Right lobe of liver (tissue), 4 donors: ENCODE measurements at regions not wholly inside any gene's neighbourhood (a gene's known extent, or its start where the extent isn't known, plus 50 kb on each side); places are given as distances from the start of the nearest gene placed in this dataset.

Source experiments
- POLR2A ChIP-seq: fragments of 450-650 bp; IDR thresholded peaks from one replicate; pipeline ENCODE4 v1.6.1; 2017; ENCODE audit warnings: antibody characterized with exemption, mild to moderate bottlenecking
- TF ChIP-seq, protein P1 (sequence below), 4 donors: fragments of 200-600 bp in 3 of 4; fragments of 450-650 bp in 1 of 4; IDR thresholded peaks; one replicate each; pipeline versions ENCODE4 v1.5.1 to v1.8.0; 2016 to 2022; ENCODE audit warnings: antibody characterized with exemption in 4 of 4, mild to moderate bottlenecking in 2 of 4
- donor health status: DM: no; HTN: no; CAD: no.
- donor health status: DM: no; HTN: no; CAD: no.
- donor health status: DM: no; HTN: yes; CAD: no.

DNA sequence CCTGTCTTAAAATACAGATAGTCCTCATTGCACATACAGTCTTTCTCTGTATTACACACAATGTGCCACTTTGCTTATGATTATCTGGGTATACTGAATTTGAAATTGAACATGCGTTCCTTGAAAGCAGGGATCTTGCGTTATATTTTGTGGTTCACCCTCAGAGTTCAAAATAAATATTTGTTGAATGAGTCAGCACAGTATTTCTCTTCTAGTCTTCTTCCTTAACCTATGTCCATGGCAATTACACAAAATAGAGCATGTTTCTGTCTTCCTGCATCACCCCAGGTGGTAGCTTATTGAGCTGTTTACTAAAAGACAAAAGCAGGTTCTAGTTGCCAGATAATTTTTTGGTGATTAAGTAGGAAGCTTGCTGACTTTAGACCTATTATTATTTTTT lies 272.9 kb upstream of the FERMT1 start:
- TF ChIP-seq, protein P1, sequence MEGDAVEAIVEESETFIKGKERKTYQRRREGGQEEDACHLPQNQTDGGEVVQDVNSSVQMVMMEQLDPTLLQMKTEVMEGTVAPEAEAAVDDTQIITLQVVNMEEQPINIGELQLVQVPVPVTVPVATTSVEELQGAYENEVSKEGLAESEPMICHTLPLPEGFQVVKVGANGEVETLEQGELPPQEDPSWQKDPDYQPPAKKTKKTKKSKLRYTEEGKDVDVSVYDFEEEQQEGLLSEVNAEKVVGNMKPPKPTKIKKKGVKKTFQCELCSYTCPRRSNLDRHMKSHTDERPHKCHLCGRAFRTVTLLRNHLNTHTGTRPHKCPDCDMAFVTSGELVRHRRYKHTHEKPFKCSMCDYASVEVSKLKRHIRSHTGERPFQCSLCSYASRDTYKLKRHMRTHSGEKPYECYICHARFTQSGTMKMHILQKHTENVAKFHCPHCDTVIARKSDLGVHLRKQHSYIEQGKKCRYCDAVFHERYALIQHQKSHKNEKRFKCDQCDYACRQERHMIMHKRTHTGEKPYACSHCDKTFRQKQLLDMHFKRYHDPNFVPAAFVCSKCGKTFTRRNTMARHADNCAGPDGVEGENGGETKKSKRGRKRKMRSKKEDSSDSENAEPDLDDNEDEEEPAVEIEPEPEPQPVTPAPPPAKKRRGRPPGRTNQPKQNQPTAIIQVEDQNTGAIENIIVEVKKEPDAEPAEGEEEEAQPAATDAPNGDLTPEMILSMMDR (IDR thresholded peaks at IDR 0.05), result no peak
- no peak for TF ChIP-seq POLR2A
